ENCODE measurements at regions not wholly inside any gene's neighbourhood (a gene's known extent, or its start where the extent isn't known, plus 50 kb on each side); places are given as distances from the start of the nearest gene placed in this dataset.

DNA sequence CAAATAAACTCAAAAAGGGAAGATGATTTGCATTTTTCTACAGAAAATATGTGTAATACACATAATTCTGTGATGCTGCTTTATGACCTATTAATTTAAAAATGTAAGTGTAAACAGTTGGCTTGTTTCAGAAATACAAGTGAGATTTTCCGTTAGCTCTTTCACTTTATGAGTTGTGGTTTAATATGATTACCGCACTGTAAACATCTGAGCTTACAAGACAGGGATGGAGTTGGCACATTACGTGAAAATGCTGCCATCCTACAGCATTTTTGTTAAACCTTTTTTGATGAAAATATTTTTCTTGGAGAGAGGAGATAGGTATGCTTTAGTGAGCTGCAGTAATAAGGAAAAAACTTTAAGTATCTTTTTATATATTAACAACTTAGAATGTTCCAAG, 426.8 kb upstream of the ADAMTS5 start:
- Histone ChIP-seq H3K4me3 (no peak overlapping the region), H3K27ac (no peak overlapping the region)
- no peak for DNase-seq (ENCODE audit: low spot score)
- TF ChIP-seq, protein P1, sequence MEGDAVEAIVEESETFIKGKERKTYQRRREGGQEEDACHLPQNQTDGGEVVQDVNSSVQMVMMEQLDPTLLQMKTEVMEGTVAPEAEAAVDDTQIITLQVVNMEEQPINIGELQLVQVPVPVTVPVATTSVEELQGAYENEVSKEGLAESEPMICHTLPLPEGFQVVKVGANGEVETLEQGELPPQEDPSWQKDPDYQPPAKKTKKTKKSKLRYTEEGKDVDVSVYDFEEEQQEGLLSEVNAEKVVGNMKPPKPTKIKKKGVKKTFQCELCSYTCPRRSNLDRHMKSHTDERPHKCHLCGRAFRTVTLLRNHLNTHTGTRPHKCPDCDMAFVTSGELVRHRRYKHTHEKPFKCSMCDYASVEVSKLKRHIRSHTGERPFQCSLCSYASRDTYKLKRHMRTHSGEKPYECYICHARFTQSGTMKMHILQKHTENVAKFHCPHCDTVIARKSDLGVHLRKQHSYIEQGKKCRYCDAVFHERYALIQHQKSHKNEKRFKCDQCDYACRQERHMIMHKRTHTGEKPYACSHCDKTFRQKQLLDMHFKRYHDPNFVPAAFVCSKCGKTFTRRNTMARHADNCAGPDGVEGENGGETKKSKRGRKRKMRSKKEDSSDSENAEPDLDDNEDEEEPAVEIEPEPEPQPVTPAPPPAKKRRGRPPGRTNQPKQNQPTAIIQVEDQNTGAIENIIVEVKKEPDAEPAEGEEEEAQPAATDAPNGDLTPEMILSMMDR (IDR thresholded peaks at IDR 0.05): no peak

DNA sequence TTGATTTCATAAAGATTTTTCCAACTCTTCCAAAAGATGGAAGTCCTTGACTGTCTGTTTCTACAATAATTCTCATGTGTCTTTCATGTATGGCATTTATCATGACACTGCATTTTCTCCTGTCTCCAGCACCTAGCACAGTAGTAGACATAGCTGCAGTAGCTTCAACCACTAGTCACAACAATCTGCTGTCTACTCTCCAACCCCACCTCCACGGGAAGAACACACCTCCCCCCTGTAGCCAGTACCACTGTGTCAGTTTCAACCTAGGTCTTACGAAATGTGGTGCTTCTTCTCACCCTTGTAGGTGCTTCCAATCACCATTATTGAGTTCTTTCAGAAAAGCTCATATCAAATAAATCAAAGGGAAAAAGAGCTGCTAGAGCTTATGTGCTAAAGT, 425.1 kb upstream of the ADAMTS5 start:
- H3K27ac ChIP-seq: no peak overlapping the region
- TF ChIP-seq, protein P1 (IDR thresholded peaks at IDR 0.05): no peak
- DNase-seq (ENCODE audit: low spot score): no peak
- no peak overlapping the region for H3K4me3 ChIP-seq

DNA sequence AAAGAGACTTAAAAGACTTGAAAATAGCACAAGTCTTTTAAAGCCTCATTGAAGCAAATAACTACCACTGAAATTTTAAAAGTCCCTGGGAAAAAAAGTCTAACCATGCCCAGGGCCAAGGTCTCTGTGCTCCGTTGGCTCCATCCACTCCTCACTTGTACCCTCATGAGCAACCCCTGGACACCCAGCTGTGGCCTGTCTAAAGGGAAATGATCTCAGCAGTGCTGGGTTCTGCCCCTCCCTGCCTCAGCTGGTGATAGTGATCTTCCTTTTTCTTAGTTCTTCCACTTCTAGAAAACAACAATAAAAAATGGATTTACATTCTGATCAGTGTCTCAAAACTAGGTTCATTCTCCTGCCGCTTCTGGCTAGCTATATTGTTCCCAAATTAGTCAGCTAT, 423.5 kb upstream of the ADAMTS5 start:
- H3K4me3 ChIP-seq: no peak overlapping the region
- TF ChIP-seq, protein P1 (IDR thresholded peaks at IDR 0.05): no peak
- no peak overlapping the region for H3K27ac ChIP-seq
- no peak for DNase-seq (ENCODE audit: low spot score)

DNA sequence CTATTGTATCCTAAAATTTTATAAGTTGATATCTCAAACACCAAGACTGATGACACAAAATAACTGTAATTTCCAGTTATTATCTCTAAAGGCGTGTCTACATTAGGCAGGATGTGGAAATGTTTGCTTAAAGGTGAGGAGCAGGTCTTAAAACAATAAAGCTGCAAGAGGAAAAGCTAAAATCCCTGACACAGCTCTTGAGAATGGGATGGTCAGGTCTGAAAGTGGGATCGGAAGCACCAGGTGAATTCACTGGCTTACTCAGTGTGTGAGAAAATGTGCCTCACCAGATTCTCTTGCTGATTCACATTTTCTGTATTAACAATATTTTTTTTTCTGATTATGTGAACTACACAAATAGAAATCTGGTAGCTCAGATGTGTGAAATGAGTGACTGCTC, 421.9 kb upstream of the ADAMTS5 start:
- no peak for DNase-seq (ENCODE audit: low spot score)
- TF ChIP-seq, protein P1 (IDR thresholded peaks at IDR 0.05): no peak
- no peak overlapping the region for H3K4me3 ChIP-seq
- H3K27ac ChIP-seq: no peak overlapping the region

DNA sequence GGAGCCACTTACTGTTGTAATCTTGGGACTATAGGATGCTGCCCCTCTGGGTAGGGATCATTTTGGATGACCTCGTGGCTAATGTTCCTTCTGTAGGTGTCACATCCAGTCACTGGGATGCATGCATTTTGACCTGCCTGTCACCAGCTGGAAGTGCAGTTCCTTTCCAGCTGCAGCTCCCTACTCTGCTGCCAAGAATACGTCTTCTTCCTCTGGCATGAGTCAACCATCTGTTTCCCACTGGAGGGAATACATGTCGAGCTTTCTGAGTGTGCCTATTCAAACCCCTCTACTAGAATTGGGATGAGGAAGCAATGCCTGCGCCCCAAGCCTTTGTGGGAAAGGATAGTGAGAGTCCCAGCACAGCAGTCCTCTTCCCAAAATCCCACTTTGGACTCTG, 415.5 kb upstream of the ADAMTS5 start:
- H3K4me3 ChIP-seq: no peak overlapping the region
- H3K27ac ChIP-seq: no peak overlapping the region
- no peak for DNase-seq (ENCODE audit: low spot score)
- TF ChIP-seq, protein P1 (IDR thresholded peaks at IDR 0.05): no peak

DNA sequence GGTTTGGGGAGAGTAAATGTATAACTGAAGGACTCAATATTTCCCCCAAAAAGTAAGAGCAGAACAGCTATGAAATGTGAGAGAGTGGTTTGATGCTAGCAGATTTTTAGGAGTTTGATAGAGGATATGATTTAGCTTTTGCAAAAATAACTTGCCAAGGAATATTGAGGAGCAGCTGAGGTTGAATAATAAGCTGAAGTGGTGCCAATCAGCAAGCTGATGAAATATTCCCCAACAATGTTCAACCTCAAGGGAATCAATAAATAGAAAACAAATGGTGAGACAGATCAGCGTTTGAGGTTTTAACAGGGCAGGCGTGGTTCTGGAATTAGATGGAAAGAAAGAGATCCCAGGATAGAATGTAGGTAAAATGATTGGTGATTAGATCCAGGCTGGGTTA, 413.4 kb upstream of the ADAMTS5 start:
- Histone ChIP-seq H3K27ac (no peak overlapping the region), H3K4me3 (no peak overlapping the region)
- DNase-seq (ENCODE audit: low spot score): no peak
- TF ChIP-seq, protein P1 (IDR thresholded peaks at IDR 0.05): no peak

DNA sequence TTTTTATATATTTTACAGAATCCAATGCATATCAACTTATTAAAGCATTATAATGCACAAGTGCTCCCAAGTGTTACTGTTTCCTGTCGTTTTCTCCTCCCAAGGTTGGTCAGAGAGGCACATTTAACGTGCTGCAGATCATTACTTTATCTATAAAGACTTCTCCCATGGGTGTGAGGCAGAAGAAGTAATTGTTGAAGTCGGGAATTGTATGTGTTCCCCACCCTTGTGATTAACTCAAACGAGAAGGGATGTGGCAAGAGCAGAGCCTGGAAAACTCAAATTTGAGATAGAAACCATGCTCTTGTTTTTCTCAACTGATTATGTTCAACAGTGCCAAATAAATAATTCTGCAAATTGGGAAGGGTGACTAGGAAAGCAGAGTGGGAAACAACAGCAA, 412.5 kb upstream of the ADAMTS5 start:
- Histone ChIP-seq H3K4me3 (no peak overlapping the region), H3K27ac (no peak overlapping the region)
- TF ChIP-seq, protein P1 (IDR thresholded peaks at IDR 0.05): no peak
- DNase-seq (ENCODE audit: low spot score): no peak

All from coronary artery (tissue), 2 donors.